HG02571 (cell line): ENCODE measurements at regions not wholly inside any gene's neighbourhood (a gene's known extent, or its start where the extent isn't known, plus 50 kb on each side); places are given as distances from the start of the nearest gene placed in this dataset.
"Not testable (repeated sequence)": the region's sequence is repeated elsewhere in the genome, so short reads cannot be mapped to it uniquely, and the experiment has no call there.

Source experiments
- ATAC-seq: cut with Tn5 transposase; IDR thresholded peaks from one replicate; pipeline ENCODE4 v1.9.1; 2021; ENCODE audit warnings: mild to moderate bottlenecking, moderate library complexity; ENCODE audit not compliant: unreplicated experiment

DNA sequence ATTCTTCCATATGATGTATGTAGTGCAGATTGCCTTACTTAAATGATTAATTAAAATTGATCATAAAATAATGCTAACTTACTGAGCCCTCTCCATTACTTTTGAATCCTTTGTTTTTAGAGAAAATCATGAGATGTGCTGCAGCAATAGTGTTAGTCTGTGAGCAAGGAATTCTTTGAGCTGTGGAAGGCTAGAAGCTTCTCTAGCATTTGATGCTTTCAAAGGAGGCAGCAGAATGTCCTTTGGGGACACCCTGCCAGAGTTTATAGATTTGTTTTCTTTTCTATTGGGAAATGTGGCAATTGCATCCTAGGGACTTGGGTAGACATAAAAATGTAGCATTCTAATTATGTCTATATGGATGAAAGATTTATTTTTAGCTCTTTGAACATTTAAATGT, 284.1 kb upstream of the SMIM30 start:
- ATAC-seq = no peak

DNA sequence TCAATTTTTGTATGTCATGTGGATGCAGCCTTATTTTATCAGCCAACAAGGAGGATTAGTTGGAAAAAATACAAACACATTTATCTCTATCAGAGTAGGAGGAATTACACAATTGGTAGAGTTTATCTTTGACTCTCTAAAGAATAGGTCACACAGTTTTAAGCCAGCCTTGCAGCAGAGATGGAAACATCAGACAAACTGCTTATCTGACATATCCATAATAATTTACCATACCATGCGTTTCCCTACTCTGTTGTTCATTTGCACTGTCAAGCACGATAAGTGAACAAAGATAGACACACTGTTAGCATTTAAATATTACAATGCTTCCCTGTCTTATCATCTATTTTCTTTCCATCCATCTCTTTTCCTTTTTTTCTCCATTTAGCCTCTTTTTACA, 283.7 kb upstream of the SMIM30 start:
- ATAC-seq = no peak

DNA sequence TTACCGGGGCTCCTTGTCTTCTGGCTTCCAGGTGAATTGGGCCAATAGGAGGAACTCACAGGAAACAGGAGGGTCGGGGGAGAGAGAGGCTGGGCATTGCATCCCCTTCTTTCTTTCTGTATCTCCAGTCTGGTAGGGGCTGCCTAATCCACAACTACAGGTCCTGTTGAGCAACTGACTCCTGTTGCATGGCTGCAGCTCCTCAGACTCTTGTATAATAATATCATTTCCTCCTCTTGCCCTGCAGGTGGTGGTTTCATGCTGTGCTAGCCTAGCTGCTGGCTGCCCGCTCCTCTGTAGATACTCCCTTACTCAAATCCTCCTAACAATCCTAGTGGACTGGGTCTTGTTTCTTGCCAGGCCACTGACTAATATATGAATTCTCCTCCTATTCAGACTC, 276.5 kb upstream of the SMIM30 start:
- no peak for ATAC-seq

DNA sequence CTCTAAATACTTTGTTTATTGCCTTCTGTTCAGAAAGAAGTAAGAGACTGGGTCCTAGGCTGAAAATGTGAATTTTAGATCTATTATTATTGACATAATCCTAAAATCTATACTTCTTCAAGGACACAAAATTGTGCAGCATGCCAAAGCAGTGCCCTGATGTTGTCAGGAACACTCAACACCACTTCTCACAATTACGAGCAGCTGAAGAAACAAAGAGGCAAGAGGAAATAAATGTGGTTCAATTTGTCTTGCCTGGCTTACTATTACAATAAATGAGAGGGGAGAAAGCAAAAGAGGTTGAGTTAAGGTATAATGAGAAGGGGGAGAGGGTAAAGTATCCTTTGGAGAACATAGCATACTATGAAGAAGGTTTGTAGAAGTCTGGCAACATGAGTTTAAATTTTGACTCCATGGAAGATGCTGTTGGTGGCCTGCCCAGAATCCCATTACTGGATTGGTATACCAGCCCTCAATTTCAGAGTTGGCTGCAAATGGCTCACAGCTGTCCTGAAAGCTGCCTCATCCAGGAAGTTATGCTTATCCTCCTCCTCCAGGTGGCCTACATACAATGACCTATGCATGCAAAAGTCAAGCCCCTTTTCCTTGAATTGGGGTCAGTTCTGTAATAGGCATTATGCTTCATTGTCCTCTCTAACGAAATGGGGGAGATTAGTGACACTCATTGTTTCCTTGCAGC, 274.6 kb upstream of the SMIM30 start:
- ATAC-seq = no peak

DNA sequence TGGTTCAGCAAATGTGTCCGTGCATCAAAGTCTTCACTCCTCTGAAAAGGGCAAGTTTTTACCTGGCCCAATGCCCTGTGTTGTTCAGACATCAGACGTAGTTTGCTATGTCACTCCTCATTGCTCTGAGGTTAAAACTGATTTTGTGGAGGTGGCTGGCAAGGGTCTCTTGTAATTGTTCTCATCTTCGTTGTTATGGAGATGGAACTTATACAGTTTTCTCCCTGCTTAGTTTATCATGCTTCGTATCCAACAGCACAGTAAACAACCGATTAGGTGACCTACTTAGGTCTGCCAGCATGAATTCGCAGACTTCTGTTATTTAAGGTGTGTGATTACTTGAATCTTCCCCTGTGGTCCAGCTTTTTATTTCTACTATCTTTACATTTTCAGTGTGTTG, 274.1 kb upstream of the SMIM30 start:
- no peak for ATAC-seq

DNA sequence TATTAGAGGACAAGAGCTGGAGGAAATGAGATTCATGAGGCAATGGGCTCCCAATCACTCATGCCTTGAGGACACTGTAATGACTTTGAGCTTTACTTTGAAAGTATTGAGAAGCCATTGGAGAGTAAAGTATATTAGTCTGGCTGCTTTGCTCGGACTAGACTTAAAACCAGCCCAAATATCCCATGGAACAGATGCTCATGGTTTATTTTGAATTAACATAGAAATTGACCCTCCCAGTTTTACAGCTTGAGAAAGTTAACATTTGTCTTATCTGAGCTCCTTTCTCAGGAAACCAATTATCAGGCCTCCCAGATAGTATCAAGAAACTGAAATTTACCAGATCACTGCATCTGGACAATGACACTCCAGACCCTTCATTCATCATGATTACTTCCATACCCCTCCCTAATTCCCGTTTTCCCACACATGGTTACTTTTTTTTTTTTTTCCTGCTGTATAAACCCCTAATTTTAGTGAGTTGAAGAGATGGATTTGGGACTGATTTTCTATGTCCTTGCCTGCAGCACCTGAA, 270.8 kb upstream of the SMIM30 start:
- ATAC-seq = no peak

DNA sequence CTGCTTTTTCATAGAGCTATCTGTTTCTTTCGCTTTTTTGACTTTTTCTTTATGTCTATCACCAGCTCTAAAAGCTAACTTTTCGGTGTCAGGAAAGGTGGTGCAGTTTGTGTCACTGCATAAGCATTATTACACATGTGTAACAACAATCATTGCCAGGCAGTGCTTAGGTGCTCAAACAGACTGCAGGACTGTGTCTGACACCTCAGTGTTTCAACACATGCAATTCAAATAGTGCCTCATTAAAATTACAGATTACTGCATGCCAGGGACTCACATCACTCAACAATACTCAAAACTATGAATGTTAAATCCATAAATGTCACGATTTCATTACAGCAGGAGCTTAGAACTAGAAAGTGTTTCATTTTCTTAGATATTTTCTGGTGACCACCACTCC, 265.3 kb upstream of the SMIM30 start:
- ATAC-seq = no peak

DNA sequence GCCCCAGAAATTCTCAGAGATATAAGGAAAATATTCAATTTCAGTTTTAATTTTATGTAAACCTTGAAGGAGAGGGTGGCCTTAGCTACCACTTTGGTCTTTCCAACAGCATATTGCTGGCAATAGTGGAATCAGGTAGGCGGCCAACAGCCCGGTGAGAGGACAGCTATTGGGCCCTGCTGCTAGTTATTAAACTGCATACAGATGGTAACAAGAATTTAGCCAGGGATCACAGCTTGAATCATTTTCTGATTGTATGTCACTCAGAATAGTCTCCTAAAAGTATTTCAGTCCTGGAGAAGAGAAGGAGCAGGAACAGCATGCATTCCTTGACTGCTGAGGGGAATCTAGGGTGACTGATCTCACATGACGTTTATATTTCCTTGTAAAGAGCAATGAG, 261.4 kb upstream of the SMIM30 start:
- ATAC-seq = no peak

DNA sequence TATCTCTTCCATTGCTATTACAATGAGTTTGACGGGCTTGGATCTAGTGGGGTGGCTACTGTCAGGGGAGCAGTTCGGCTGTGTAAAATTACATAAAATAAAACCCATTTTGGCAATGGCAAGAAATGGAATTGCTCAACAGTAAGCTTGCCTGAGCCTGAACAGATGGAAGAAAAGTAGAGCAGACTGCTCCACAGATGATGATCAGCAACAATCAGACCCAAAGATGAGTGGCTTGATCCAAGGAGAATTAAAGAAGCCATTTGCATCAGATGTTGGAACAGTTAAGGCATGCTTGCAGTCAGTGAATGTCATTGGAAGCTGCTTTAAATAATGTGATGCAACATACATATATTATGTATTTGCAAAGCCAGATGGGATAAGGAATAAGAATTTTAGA, 256.6 kb upstream of the SMIM30 start:
- no peak for ATAC-seq

DNA sequence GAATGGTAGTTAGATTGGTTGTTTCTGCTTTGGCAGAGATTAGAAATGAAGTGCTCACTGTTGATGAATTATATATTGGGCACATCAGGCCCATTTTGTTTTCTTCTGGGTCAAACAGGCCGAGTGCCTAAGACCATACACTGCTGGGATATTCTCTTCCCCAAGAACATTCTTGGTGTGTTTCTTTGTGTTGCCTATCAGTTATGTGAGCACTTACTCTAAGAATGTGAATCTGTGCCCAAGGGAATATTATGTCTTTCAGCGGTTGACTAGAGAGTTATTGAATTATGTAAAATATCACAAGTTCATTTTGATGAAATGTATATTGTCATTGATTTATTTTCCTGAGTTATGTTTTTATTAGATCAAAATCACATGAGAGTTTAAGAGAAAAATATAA, 255.5 kb upstream of the SMIM30 start:
- no peak for ATAC-seq

DNA sequence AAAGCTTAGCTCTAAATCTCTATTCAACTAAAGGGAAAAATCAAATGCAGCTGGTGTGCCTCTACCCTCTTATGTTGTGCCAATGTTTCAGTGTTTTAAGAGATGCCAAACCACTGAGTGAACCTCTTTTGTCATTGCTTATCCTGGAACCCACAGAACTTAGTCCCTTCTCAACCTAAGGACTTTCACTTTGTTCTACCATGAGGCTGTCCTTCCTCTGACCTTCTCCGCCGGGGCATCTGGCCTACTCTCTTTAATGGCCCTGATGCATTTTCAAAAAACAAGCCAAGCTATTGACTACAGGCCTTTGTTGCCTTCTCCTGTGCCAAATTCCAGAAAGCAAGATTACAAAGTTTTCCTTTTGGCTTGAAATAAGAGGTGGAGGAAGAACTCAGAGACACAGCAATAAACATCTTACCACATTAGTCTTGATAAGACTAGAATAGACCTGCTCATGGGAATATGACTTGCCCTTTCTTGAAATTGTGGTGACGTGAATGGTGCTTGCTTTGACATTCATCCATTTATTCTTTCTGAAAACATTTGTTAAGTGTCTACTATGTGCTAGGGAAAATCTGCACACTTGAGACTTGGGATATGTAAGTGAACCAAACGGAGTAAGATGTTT, 253.2 kb upstream of the SMIM30 start:
- no peak for ATAC-seq

DNA sequence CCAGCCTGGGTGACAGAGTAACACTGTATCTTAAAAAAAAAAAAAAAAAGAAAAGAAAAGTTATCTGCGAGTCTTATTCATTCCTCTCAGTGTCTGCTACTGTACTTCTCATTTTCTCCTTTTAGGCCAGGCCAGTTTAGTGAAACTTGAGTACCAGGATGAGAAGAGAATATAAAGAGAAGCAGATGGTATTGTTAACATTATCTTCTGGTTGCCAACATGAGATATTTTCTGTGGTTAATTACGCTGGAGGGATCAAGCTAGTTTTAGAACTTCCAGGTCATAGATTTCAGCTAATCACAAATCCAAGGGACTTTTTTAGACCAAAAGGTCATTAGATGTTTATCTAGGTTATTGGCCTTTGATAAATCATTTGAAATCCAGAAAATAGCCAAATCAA, 252.6 kb upstream of the SMIM30 start:
- ATAC-seq = no peak

DNA sequence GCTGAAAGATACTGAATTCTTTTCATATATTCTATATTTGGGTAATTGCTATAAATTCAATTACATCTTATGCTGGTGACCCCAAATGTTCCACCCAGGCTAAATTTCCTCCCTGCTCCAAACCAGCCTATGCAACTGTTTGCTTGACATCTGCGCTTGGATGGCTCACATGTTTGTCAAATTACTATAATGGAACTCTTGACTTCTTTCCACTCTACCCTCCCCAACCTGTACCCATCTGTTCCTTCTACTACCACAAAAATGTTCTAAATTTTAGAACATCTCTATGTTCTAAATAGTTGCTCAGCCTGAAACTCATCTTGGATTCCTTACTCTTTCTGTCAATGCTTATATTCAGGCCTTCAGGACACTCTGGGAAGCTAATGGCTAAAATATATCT, 249.9 kb upstream of the SMIM30 start:
- no peak for ATAC-seq

DNA sequence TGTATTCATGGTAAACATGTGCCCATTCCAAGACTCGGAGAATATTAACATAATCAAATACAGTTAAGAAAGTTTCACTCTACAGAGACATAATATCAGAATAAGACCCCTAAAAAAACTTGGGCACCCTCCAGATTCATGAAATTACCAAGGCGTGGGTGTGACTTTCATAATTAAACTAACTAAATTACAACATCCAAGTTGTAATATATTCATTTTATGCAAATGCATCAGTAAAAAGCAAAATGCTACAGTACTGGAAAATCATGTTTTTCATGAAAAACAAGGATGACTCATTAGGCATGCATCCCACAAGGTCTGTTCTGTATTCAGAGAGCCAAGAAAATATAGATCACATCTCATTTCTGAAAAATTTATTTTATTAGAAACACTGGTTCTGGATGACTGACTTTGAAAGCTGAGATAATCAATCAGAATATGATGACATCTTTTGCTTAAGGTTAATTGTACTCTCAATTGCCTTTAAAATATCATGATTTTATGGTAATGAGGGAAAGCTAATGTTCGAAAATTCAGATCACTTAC, 248.8 kb upstream of the SMIM30 start:
- ATAC-seq = no peak

DNA sequence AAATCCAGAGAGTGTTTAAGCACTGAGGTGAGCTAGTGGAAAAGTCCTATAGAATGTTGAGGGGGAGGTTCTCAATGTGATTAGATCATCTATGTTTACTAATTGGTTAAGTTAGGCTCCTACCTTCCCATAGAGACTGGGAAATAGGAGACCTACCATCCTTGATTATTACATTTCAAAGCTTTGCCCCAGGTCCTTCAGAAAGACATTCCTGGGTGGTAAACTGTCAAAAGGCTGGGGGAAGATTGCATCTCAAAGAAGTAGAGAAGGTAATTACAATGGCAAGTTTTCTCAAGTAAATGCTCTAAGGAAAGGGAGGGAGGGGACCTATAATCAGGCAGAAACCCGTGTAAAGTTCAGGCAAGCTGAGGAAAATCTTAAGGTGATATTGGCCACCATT, 247.8 kb upstream of the SMIM30 start:
- no peak for ATAC-seq

DNA sequence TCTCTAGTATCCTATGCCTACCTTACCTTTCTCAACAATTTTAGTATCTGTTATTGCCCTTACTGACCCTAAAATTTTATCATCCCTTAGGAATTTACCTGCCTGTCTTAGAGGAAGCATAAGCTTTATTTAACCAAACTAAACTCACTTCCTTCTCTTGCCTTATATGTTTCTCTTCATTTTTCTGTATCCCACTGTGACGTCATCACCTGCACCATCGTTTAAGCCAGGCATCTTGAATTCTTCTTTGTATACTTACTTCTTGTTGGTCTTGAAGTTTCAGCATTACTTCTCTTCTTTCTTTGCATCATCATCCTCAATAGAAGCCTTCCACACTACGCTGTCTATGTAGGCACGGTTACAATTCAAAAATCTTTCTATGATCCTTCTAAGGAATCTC, 231.0 kb upstream of the SMIM30 start:
- ATAC-seq = no peak

DNA sequence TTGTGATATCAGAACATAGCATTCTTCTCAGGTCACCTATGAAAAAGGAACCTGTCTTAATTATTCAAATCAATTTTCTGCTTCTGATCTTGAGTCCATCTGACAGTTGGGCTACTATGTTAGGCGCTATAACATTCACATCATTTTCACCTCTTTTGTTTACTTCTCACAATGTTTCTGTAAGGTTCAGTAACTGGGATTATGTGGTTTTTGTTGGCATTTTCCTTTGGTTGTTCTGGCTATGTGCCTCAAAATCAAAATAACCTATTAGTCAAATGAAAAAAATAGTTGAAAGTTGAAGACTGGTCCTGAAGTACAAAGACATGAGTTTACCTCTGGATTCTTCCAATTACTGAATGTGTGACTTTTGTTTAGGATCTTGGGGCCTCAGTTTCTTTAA, 221.3 kb upstream of the SMIM30 start:
- ATAC-seq = no peak

DNA sequence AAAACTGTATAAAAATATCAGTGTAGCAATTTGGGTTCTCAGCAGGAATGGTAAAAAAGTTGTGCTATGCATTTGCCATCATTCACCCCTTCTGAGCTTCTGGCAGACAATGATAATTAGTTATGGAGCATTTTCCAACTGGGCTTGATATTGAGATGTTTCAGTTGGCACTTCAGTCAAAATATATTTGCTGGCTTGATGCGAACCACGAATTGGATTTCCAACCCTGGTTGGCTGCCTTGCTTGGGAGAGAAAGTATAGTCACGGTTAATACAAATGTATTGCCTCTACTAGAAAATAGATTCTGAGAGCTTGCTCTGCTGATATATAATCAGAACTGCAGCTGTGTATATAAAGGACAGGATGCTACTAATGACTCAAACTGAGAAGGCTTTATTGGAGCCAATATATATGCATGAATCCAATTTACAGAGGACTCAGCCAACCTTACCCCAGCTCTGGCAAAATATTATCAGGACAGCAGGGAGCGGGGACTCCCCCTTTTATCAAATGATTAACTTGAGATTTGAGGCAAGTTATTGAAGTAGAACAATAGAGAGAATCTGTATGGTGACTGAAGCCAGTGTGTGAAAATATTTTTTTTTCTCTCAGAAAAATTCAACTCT, 219.8 kb upstream of the SMIM30 start:
- ATAC-seq = no peak

DNA sequence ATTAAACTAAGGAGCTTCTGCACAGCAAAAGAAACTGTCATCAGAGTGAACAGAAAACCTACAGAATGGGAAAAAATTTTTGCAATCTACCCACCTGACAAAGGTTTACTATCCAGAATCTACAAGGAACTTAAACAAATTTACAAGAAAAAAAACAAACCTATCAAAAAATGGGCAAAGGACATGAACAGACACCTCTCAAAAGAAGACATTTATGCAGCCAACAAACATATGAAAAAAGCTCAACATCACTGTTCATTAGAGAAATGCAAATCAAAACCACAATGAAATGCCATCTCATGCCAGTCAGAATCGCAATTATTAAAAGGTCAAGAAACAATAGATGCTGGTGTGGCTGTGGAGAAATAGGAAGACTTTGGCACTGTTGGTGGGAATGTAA, 218.5 kb upstream of the SMIM30 start:
- not testable (repeated sequence) for ATAC-seq

DNA sequence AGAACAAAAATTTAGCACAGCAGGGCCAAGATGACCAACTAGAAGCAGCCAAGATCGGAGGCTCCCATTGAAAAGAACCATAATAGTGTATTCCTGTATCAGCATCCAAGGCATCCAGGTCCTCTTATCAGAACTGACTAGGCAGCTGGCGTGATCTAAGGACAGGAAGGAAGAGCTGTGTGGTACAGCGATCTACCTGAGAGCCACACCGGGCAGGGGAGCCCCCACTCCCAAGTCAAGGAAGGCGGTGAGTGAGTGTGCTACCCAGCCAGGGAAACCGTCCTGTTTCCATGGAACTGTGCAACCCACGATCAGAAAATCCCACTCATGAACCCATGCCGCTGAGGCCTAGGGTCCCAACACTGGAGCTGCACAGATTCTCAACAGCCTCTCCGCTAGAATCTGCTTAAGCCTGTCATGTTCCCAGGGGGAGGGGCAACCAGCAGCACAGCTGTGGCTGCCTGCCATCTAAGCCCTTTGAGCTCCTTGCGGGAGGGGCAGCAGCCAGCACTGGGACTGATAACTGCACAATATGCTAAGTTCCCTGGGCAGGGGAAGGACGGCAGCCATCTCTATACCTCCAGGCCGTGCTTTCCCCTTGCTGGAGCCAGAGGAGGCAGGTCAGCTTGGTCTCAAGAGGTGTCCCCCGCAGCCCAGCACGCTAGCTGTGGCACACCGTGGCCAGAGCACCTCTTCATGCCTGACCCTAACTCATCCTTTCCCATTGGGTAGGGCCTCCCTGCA, 213.0 kb upstream of the SMIM30 start:
- ATAC-seq = no peak

DNA sequence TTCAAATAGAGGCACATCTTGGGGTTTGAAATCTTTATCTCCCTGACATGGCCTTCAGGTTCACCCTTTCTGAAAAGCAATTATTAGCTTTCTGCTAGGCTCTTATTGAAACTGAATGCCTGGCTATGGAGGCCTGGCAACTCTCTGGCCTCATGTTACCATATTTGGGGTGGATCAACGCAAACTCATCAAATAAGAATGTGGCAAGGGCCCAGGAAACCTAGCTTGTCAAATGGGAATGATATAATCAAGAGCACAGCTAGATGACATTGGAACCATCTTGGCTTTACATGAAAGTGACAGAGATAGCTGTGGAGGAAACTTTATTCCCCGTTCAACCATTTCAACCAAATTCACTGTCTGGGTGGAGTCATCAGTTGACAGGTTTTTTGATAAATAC, 202.8 kb upstream of the SMIM30 start:
- no peak for ATAC-seq
